Skeletal muscle satellite cell (primary cell): ENCODE measurements at regions not wholly inside any gene's neighbourhood (a gene's known extent, or its start where the extent isn't known, plus 50 kb on each side); places are given as distances from the start of the nearest gene placed in this dataset.

Source experiments
- H3K27me3 ChIP-seq: 2 replicates; pipeline ENCODE4 v1.7.0; 2013; ENCODE audit warnings: low read length; ENCODE audit not compliant: control insufficient read depth, insufficient read depth
- H3K36me3 ChIP-seq: 2 replicates; pipeline ENCODE4 v1.7.0; 2013; ENCODE audit warnings: mild to moderate bottlenecking, control low read depth, low read length; ENCODE audit not compliant: insufficient read depth
- H3K4me1 ChIP-seq: 2 replicates; pipeline ENCODE4 v1.7.0; 2013; ENCODE audit warnings: low read length; ENCODE audit not compliant: control insufficient read depth, insufficient read depth
- H3K4me2 ChIP-seq: 2 replicates; pipeline ENCODE4 v1.7.0; 2013; ENCODE audit warnings: mild to moderate bottlenecking, low read length
- H3K4me3 ChIP-seq: 2 replicates; pipeline ENCODE4 v1.7.0; 2013; ENCODE audit warnings: low read length
- H3K9ac ChIP-seq: 2 replicates; pipeline ENCODE4 v1.7.0; 2013; ENCODE audit warnings: mild to moderate bottlenecking, low read depth, low read length, moderate library complexity
- H3K9me3 ChIP-seq: replicated peaks from 2 replicates; pipeline ENCODE4 v1.7.0; 2013; ENCODE audit warnings: mild to moderate bottlenecking, control low read depth, low read length

DNA sequence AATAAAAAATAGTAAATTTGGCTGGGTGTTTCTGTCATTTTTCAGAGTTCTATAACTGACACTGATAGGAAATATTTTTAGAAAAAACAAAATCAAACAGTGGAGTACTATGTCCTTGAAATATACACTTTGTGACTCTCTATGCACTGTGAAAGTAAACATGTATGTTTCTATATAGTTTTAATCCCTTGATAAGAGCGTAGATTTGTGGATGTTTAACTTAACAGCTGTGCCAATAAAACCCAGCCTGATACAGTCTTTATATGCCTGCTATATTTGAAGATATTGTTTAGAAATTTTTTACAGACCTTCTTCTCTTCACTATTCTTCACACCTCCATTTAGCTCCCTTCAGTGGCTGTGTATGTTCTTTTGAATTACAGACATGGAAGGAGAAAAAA is 473.3 kb upstream of the FZD8 start:
- no peak overlapping the region for H3K4me2 ChIP-seq
- no peaks in the 10 kb centered on the region for H3K27me3 ChIP-seq
- no peak overlapping the region for H3K9ac ChIP-seq
- no peaks in the 10 kb centered on the region for H3K9me3 ChIP-seq
- no peaks in the 10 kb centered on the region for H3K4me1 ChIP-seq
- no peaks in the 10 kb centered on the region for H3K36me3 ChIP-seq
- no peak overlapping the region for H3K4me3 ChIP-seq

DNA sequence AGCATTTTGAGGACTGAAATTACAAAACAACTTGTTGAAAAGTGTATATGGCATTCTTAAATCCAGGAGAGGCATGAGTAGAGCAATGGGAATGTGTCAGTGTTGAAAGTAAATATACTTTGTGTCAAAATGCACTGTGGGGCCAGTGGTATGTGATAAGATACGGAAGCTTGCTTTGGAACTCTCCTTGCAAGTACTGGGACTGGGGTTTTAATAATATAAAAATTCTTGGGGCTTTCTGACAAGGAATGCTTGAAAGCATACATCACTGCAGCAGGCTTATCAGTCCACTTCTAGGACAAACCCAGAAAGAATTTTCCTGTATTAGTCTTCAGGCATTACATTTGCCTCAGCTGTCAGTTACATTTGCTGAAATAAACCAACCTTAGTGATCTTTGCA is 472.8 kb upstream of the FZD8 start:
- Histone ChIP-seq H3K4me2 (no peak overlapping the region), H3K4me1 (no peaks in the 10 kb centered on the region)

DNA sequence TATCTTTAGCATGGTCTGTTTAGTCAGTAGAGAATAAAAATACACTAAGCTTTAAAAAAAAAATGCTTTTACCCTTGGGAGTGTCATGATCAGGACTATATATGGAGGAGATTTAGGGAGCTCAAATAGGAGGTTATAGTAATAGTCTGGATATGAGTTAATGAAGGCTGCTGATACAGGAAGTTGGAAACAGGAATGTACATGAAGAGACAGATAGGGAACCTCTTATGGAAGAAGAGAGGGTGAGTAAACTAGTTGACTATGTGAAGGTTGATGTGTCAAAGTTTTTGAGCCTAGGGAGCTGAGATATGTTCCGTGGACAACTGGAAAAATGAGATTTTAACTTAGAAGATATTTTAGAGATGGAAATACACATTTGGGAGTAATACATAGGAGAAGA is 472.0 kb upstream of the FZD8 start:
- Histone ChIP-seq H3K9me3 (no peaks in the 10 kb centered on the region), H3K9ac (no peak overlapping the region), H3K4me1 (no peaks in the 10 kb centered on the region), H3K36me3 (no peaks in the 10 kb centered on the region), H3K4me3 (no peak overlapping the region), H3K4me2 (no peak overlapping the region), H3K27me3 (no peaks in the 10 kb centered on the region)

More for the DNA sequence above, 472.8 kb upstream of the FZD8 start:
- H3K9ac ChIP-seq, result no peak overlapping the region
- no peaks in the 10 kb centered on the region for H3K36me3 ChIP-seq
- no peak overlapping the region for H3K4me3 ChIP-seq
- H3K27me3 ChIP-seq, result no peaks in the 10 kb centered on the region
- H3K9me3 ChIP-seq, result no peaks in the 10 kb centered on the region

DNA sequence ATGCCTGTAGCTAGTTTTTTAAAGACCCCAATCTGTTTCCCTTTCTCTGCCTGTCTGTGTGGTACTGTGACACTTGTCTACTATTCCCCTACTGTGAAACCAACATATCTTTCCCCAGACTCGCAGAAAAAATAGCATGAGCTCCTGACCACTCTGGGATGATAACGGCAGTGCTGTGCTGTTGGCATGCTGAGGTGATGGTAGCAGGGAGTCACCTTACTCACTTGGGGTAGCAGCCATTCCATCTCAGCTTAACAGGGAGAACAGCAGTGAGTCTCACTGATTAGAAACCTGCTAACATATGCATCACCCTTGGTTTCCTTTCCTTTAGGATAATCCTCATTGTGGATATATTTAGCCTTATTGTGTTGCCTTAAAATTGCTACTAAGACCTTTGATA is 469.6 kb upstream of the FZD8 start:
- Histone ChIP-seq H3K36me3 (no peaks in the 10 kb centered on the region), H3K27me3 (no peaks in the 10 kb centered on the region), H3K4me3 (no peak overlapping the region), H3K9ac (no peak overlapping the region), H3K9me3 (no peaks in the 10 kb centered on the region), H3K4me1 (no peaks in the 10 kb centered on the region), H3K4me2 (no peak overlapping the region)

DNA sequence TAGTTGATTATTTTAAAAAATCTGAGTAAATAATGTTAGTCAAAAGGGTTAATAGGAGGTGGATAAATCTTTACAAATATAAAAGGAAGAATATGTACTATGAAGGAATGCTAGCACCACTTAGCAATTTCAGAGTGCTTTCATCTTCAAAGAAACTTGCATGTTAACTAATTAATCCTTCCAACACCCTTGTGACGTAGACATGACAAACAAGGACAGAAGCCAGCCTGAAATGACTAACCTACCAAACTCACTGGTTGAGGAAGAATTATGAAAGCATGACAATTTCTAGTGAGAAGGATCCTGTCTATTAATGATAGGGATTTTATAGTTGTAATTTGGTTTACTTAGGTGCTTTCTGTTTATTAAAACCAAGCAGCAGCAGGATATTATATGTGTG is 468.0 kb upstream of the FZD8 start:
- Histone ChIP-seq H3K4me1 (no peaks in the 10 kb centered on the region), H3K9ac (no peak overlapping the region), H3K36me3 (no peaks in the 10 kb centered on the region), H3K27me3 (no peaks in the 10 kb centered on the region), H3K9me3 (no peaks in the 10 kb centered on the region), H3K4me3 (no peak overlapping the region), H3K4me2 (no peak overlapping the region)

DNA sequence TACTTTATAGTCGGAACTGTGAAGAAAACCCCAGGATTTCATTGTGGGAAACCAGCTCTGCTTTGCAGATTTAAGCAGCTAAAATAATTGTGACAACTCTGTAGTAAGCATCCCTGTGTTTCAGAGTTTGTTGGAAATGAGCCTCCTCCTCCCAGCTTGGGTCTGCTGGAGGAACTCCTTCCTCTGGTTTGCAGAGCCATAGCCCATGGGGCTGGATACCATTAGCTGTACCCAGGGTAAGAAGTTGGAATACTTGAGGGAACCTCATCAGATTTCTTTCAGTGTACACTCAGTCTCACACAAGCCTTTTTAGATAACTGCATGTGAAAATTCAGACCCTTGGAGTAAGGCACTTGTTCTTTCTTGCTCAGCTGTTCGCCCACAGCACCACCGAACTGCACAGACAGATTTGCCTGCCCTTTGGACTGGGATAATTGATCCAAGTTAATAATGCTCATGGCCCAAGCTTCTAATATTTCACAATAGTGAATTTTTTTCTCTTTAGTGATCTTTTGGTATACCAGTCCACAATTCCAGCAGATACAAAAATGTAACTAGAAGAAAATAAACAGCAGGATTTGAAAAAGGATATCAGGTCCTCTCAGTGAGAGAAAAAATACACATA is 467.4 kb upstream of the FZD8 start:
- Histone ChIP-seq H3K9me3 (no peaks in the 10 kb centered on the region), H3K4me3 (no peak overlapping the region), H3K4me2 (no peak overlapping the region), H3K27me3 (no peaks in the 10 kb centered on the region), H3K4me1 (no peaks in the 10 kb centered on the region), H3K9ac (no peak overlapping the region), H3K36me3 (no peaks in the 10 kb centered on the region)

DNA sequence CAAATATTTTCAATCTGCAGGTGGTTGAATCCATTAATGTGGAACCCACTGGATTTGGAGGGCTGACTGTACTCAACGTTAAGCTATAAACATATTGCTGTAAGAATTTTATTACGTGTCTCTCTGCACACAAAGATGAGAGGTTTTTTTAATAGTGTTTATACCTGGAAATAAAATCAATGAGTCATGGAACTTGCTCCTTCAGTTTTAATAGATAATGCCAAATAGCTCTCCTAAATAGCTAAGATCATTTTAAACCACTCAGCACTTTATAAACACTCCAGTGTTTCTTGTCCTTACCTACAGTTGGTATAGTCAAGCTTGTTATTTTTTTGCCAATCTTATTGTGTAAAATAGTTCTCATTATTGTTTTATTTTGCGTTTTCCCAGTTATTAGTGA is 455.6 kb upstream of the FZD8 start:
- Histone ChIP-seq H3K4me2 (no peak overlapping the region), H3K27me3 (no peaks in the 10 kb centered on the region), H3K4me3 (no peak overlapping the region), H3K9ac (no peak overlapping the region), H3K9me3 (no peaks in the 10 kb centered on the region), H3K4me1 (no peaks in the 10 kb centered on the region), H3K36me3 (no peaks in the 10 kb centered on the region)

DNA sequence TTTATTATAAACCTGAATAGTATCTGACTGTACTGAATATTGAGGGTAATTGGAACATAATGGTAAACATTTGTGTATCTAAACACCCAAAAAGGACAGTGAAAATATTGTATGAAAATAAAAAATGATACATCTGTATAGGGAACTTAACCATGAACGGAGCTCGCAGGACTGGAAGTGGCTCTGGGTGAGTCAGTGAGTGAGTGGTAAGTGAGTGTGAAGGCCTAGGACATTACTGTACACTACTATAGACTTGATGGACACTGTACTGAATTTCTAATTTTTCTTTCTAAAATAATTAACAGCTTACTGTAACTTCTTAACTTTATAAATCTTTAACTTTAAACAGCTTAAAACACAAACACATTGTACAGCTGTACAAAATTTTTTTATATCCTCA is 454.5 kb upstream of the FZD8 start:
- H3K4me3 ChIP-seq, result no peak overlapping the region
- no peak overlapping the region for H3K4me2 ChIP-seq
- no peak overlapping the region for H3K9ac ChIP-seq
- no peaks in the 10 kb centered on the region for H3K36me3 ChIP-seq
- no peaks in the 10 kb centered on the region for H3K4me1 ChIP-seq
- H3K9me3 ChIP-seq, result no peaks in the 10 kb centered on the region
- no peaks in the 10 kb centered on the region for H3K27me3 ChIP-seq

DNA sequence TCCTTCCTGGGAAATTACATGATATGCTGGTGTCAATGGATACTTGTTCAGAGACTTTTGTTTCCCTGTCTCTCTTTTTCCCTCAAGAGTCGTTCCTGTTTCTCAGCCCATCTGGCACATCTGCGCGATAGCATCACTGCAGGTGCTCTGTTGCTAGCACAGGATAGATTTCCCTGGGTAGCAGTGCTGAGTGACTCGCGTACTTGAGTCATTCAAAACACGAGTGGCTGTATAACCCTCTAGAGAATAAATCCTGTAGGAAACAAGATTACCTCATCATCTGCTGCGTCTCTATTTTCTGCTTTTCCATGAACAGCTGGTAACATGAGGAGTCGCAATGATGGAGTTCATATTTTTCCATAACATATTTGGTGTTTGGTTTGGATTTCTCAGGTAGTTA is 452.0 kb upstream of the FZD8 start:
- Histone ChIP-seq H3K9ac (no peak overlapping the region), H3K4me2 (no peak overlapping the region), H3K4me3 (no peak overlapping the region), H3K9me3 (no peaks in the 10 kb centered on the region), H3K36me3 (no peaks in the 10 kb centered on the region), H3K27me3 (no peaks in the 10 kb centered on the region), H3K4me1 (no peaks in the 10 kb centered on the region)

DNA sequence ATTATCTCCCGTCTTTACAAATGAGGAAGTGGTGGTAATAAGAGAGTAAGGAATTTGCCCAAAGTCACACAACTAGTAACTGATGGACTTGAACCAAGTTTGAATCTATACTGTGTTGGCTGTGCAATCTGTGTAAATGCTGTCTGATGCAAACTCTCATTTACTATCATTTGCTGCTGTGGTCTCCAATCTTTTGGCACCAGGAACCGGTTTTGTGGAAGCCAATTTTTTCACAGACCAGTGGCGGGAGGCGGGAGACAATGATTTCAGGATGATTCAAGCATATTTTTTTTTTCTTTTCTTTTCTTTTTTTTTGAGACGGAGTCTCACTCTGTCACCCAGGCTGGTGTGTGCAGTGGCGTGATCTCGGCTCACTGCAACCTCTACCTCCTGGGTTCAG is 450.0 kb upstream of the FZD8 start:
- H3K27me3 ChIP-seq, result no peaks in the 10 kb centered on the region
- H3K36me3 ChIP-seq, result no peaks in the 10 kb centered on the region
- H3K9ac ChIP-seq, result no peak overlapping the region
- H3K4me1 ChIP-seq, result no peaks in the 10 kb centered on the region
- H3K4me3 ChIP-seq, result no peak overlapping the region
- no peak overlapping the region for H3K4me2 ChIP-seq
- no peaks in the 10 kb centered on the region for H3K9me3 ChIP-seq

DNA sequence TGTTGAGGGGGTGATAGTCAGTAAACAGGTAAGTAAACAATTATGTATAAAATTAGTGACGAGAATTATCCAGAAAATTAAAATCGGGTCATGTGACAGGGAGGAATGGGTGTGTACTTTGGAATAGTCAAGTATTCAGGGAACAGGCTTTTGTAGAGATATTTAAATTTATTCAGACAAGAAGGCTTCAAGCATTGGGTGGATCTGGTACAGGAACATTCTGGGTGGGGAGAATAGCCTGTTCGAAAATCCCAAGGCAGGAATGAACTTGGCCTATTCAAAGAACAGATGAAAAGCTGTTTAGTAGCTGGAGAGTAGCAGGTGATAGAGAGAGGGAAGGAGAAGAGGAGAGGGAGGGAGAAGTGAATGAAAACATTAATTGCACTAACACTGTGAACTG is 448.9 kb upstream of the FZD8 start:
- Histone ChIP-seq H3K9me3 (no peaks in the 10 kb centered on the region), H3K4me1 (no peaks in the 10 kb centered on the region), H3K9ac (no peak overlapping the region), H3K4me2 (no peak overlapping the region), H3K36me3 (no peaks in the 10 kb centered on the region), H3K4me3 (no peak overlapping the region), H3K27me3 (no peaks in the 10 kb centered on the region)

DNA sequence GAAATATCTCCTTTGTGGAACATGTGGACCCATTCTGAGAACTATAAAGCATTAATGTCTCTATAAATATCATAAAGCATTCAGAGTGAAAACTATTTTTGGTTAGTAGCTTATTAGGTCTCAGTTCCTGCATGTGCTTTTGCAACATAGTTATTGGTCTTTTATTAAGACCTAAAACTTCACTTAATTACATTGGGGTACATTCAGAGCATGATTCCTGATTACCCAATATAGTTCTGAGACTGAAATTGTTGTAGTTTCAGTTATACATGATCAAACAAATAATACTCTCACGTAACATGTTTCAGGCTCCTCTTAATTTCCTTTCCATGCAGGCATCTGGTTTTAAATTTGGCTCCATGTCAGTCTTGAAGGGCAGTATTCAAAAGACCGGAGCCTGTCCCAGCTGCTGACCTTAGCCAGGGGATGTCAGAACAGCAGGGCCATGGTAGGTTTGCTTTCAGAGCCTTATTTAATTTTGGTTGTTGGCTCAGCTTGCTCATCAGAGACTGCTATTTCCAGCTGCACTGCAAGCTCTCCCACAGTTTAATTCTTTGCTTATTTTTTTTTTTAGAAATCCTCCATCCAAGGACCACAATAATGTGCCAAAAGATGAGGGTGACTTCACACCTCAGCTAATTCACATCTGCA is 447.8 kb upstream of the FZD8 start:
- H3K9ac ChIP-seq, result no peak overlapping the region
- H3K4me3 ChIP-seq, result no peak overlapping the region
- no peaks in the 10 kb centered on the region for H3K27me3 ChIP-seq
- no peaks in the 10 kb centered on the region for H3K4me1 ChIP-seq
- no peaks in the 10 kb centered on the region for H3K36me3 ChIP-seq
- H3K9me3 ChIP-seq, result no peaks in the 10 kb centered on the region
- H3K4me2 ChIP-seq, result no peak overlapping the region
